ENCODE measurements at regions not wholly inside any gene's neighbourhood (a gene's known extent, or its start where the extent isn't known, plus 50 kb on each side); places are given as distances from the start of the nearest gene placed in this dataset.

DNA sequence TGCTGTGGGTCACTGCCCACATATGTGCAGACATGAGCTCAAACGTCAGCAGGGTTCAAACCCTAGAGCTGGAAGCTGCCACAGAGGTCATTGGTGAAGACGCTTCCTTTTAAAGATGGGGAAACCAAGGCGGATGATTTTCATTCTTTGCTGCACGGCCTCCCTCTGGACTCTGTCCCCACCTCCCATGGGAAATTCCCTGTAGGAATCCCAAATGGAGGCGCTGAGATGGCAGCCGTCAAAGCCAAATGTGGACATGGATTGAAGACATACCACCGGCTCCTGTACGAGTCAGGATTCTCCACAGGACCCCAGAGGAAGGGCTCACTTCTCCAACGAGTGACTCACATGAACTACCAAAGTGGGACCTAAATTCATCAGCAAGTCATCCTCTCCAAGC, 286.4 kb downstream of the CRLF2 start:
- no peak overlapping the region for H2AFZ ChIP-seq (ENCODE audit: low read depth, low read length)

DNA sequence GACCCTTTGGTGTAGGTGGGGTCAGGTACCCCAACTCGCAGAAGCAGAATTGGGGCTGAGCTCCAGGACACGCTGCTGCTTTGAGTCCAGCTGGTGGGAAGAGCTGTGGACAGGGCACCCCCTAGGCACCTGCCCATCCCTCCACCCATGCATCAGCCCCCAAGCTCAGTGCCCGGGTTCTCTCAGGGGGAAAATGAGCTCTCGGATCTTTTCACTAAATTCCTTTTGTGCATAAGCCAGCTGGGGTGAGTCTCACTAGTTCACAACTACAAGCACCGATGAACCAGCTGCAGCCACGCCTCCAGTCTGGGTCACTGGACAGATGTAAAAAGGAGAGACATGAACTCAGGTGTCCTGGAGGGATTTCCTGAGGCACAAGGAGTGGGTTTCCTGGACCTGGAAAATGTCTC, 286.8 kb downstream of the CRLF2 start:
- no peak for TF ChIP-seq EZH2 (IDR thresholded peaks at IDR 0.05; ENCODE audit: insufficient read depth, low read length)
- TF ChIP-seq, protein P1, sequence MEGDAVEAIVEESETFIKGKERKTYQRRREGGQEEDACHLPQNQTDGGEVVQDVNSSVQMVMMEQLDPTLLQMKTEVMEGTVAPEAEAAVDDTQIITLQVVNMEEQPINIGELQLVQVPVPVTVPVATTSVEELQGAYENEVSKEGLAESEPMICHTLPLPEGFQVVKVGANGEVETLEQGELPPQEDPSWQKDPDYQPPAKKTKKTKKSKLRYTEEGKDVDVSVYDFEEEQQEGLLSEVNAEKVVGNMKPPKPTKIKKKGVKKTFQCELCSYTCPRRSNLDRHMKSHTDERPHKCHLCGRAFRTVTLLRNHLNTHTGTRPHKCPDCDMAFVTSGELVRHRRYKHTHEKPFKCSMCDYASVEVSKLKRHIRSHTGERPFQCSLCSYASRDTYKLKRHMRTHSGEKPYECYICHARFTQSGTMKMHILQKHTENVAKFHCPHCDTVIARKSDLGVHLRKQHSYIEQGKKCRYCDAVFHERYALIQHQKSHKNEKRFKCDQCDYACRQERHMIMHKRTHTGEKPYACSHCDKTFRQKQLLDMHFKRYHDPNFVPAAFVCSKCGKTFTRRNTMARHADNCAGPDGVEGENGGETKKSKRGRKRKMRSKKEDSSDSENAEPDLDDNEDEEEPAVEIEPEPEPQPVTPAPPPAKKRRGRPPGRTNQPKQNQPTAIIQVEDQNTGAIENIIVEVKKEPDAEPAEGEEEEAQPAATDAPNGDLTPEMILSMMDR (IDR thresholded peaks at IDR 0.05; ENCODE audit: insufficient read depth, low read depth, low read length): no peak
- H3K79me2 ChIP-seq (ENCODE audit: insufficient read depth, low read length): no peaks in the 10 kb centered on the region
- no peaks in the 10 kb centered on the region for H3K36me3 ChIP-seq (ENCODE audit: insufficient read depth, low read length)
- H3K4me3 Mint-ChIP-seq (ENCODE audit: unreplicated experiment): no peak overlapping the region
- H3K9me3 Mint-ChIP-seq (ENCODE audit: unreplicated experiment): peaks cover 9% of the 10 kb centered on the region
- H3K27me3 ChIP-seq (ENCODE audit: insufficient read depth, low read length): no peaks in the 10 kb centered on the region
- no peak for FAIRE-seq
- no peaks in the 10 kb centered on the region for H3K9me3 ChIP-seq (ENCODE audit: insufficient read depth, low read depth, low read length)
- no peak overlapping the region for H2AFZ ChIP-seq (ENCODE audit: low read depth, low read length)
- H3K36me3 Mint-ChIP-seq (ENCODE audit: low read depth, unreplicated experiment): no peaks in the 10 kb centered on the region
- no peak overlapping the region for H3K27ac Mint-ChIP-seq (ENCODE audit: unreplicated experiment)
- no peaks in the 10 kb centered on the region for H4K20me1 ChIP-seq (ENCODE audit: insufficient read depth, low read length)
- no peaks in the 10 kb centered on the region for H3K27me3 Mint-ChIP-seq (ENCODE audit: low read depth, unreplicated experiment)
- DNase-seq (ENCODE audit: low read depth): no peak
- no peaks in the 10 kb centered on the region for H3K4me1 ChIP-seq (ENCODE audit: insufficient read depth, low read length)
- H3K4me2 ChIP-seq (ENCODE audit: low read length): no peak overlapping the region
- no peaks in the 10 kb centered on the region for H3K4me1 Mint-ChIP-seq (ENCODE audit: low read depth, unreplicated experiment)
- no peak overlapping the region for H3K27ac ChIP-seq (ENCODE audit: low read depth, low read length)
- no peak overlapping the region for H3K9ac ChIP-seq (ENCODE audit: low read length)
- no peak overlapping the region for H3K4me3 ChIP-seq (ENCODE audit: insufficient read depth, low read depth, low read length)

More for the DNA sequence above, 286.4 kb downstream of the CRLF2 start:
- H3K9ac ChIP-seq (ENCODE audit: low read length): no peak overlapping the region
- no peak for FAIRE-seq
- H3K27me3 ChIP-seq (ENCODE audit: insufficient read depth, low read length): no peaks in the 10 kb centered on the region
- Mint-ChIP-seq H3K36me3 (ENCODE audit: low read depth, unreplicated experiment) (no peaks in the 10 kb centered on the region), H3K27ac (ENCODE audit: unreplicated experiment) (no peak overlapping the region), H3K4me3 (ENCODE audit: unreplicated experiment) (no peak overlapping the region), H3K9me3 (ENCODE audit: unreplicated experiment) (peaks cover 11% of the 10 kb centered on the region), H3K27me3 (ENCODE audit: low read depth, unreplicated experiment) (no peaks in the 10 kb centered on the region), H3K4me1 (ENCODE audit: low read depth, unreplicated experiment) (no peaks in the 10 kb centered on the region)
- no peak overlapping the region for H3K4me2 ChIP-seq (ENCODE audit: low read length)
- H3K4me1 ChIP-seq (ENCODE audit: insufficient read depth, low read length): no peaks in the 10 kb centered on the region
- no peak overlapping the region for H3K4me3 ChIP-seq (ENCODE audit: insufficient read depth, low read depth, low read length)
- H4K20me1 ChIP-seq (ENCODE audit: insufficient read depth, low read length): no peaks in the 10 kb centered on the region
- no peak overlapping the region for H3K27ac ChIP-seq (ENCODE audit: low read depth, low read length)
- TF ChIP-seq EZH2 (IDR thresholded peaks at IDR 0.05; ENCODE audit: insufficient read depth, low read length): no peak
- TF ChIP-seq, protein P1 (IDR thresholded peaks at IDR 0.05; ENCODE audit: insufficient read depth, low read depth, low read length): no peak
- no peak for DNase-seq (ENCODE audit: low read depth)
- no peaks in the 10 kb centered on the region for H3K79me2 ChIP-seq (ENCODE audit: insufficient read depth, low read length)
- H3K36me3 ChIP-seq (ENCODE audit: insufficient read depth, low read length): no peaks in the 10 kb centered on the region
- no peaks in the 10 kb centered on the region for H3K9me3 ChIP-seq (ENCODE audit: insufficient read depth, low read depth, low read length)

DNA sequence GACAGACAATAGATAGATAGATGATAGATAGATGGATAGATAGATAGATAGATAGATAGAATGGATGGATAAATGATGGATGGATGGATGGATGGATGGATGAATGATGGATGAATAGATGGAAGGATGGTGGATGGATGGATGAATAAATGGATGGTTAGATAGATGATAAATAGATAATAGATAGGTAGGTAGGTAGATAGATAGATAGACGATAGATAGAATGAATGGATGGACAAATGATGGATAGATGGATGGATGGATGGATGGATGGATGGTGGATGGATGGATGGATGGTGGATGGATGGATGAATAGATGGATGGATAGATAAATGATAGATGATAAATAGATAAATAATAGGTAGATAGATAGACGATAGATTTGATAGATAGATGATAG, 287.4 kb downstream of the CRLF2 start:
- H3K36me3 ChIP-seq (ENCODE audit: insufficient read depth, low read length): no peaks in the 10 kb centered on the region
- H3K79me2 ChIP-seq (ENCODE audit: insufficient read depth, low read length): no peaks in the 10 kb centered on the region
- no peaks in the 10 kb centered on the region for H3K27me3 ChIP-seq (ENCODE audit: insufficient read depth, low read length)
- Mint-ChIP-seq H3K4me1 (ENCODE audit: low read depth, unreplicated experiment) (no peaks in the 10 kb centered on the region), H3K36me3 (ENCODE audit: low read depth, unreplicated experiment) (no peaks in the 10 kb centered on the region), H3K9me3 (ENCODE audit: unreplicated experiment) (peaks cover 14% of the 10 kb centered on the region), H3K4me3 (ENCODE audit: unreplicated experiment) (no peak overlapping the region), H3K27me3 (ENCODE audit: low read depth, unreplicated experiment) (no peaks in the 10 kb centered on the region), H3K27ac (ENCODE audit: unreplicated experiment) (no peak overlapping the region)
- TF ChIP-seq, protein P1 (IDR thresholded peaks at IDR 0.05; ENCODE audit: insufficient read depth, low read depth, low read length): no peak
- TF ChIP-seq EZH2 (IDR thresholded peaks at IDR 0.05; ENCODE audit: insufficient read depth, low read length): no peak
- no peak overlapping the region for H3K9ac ChIP-seq (ENCODE audit: low read length)
- DNase-seq (ENCODE audit: low read depth) (no peak), FAIRE-seq (no peak)
- H3K4me2 ChIP-seq (ENCODE audit: low read length): no peak overlapping the region
- no peak overlapping the region for H2AFZ ChIP-seq (ENCODE audit: low read depth, low read length)
- no peak overlapping the region for H3K4me3 ChIP-seq (ENCODE audit: insufficient read depth, low read depth, low read length)
- no peak overlapping the region for H3K27ac ChIP-seq (ENCODE audit: low read depth, low read length)
- H3K4me1 ChIP-seq (ENCODE audit: insufficient read depth, low read length): no peaks in the 10 kb centered on the region
- no peaks in the 10 kb centered on the region for H4K20me1 ChIP-seq (ENCODE audit: insufficient read depth, low read length)
- no peaks in the 10 kb centered on the region for H3K9me3 ChIP-seq (ENCODE audit: insufficient read depth, low read depth, low read length)
